DOHH2 (cell line): ENCODE measurements at regions not wholly inside any gene's neighbourhood (a gene's known extent, or its start where the extent isn't known, plus 50 kb on each side); places are given as distances from the start of the nearest gene placed in this dataset.

Experiments
- H3F3A ChIP-seq: fragments of 200-600 bp; sonication (generic), shearing (Covaris generic); 2 replicates; pipeline ENCODE4 v1.6.0; 2016; ENCODE audit warnings: antibody characterized with exemption, mild to moderate bottlenecking; ENCODE audit not compliant: control insufficient read depth, insufficient read depth
- H3K27ac ChIP-seq: fragments of 200-600 bp; sonication (generic); 2 replicates; pipeline ENCODE4 v1.5.1; 2014; ENCODE audit warnings: low read depth, mild to moderate bottlenecking, low read length, moderate library complexity
- H3K27me3 ChIP-seq: fragments of 200-600 bp; sonication (generic); 2 replicates; pipeline ENCODE4 v1.6.1; 2014; ENCODE audit warnings: mild to moderate bottlenecking, low read length, mixed read lengths; ENCODE audit not compliant: control insufficient read depth
- H3K36me3 ChIP-seq: fragments of 200-600 bp; sonication (generic); 2 replicates; pipeline ENCODE4 v1.6.1; 2014; ENCODE audit warnings: mild to moderate bottlenecking, low read length, moderate library complexity, mixed read lengths; ENCODE audit not compliant: control insufficient read depth
- H3K4me1 ChIP-seq: fragments of 200-600 bp; sonication (generic); 2 replicates; pipeline ENCODE4 v1.6.1; 2014; ENCODE audit warnings: mild to moderate bottlenecking, low read length, mixed read lengths; ENCODE audit not compliant: control insufficient read depth
- H3K4me2 ChIP-seq: fragments of 200-600 bp; sonication (generic); 2 replicates; pipeline ENCODE4 v1.6.0; 2014; ENCODE audit warnings: mild to moderate bottlenecking, low read length, moderate library complexity
- H3K4me3 ChIP-seq: fragments of 200-600 bp; sonication (generic); 2 replicates; pipeline ENCODE4 v1.5.1; 2014; ENCODE audit warnings: mild to moderate bottlenecking, low read length, mixed read lengths
- H3K79me2 ChIP-seq: fragments of 200-600 bp; sonication (generic); 2 replicates; pipeline ENCODE4 v1.6.1; 2014; ENCODE audit warnings: mild to moderate bottlenecking, low read length, mixed read lengths; ENCODE audit not compliant: control insufficient read depth
- H3K9me2 ChIP-seq: fragments of 200-600 bp; sonication (generic); replicated peaks from 2 replicates; pipeline ENCODE4 v1.6.1; 2014; ENCODE audit warnings: mild to moderate bottlenecking, low read length, mixed read lengths; ENCODE audit not compliant: control insufficient read depth
- H3K9me3 ChIP-seq: fragments of 200-600 bp; sonication (generic); 2 replicates; pipeline ENCODE4 v1.6.1; 2014; ENCODE audit warnings: antibody characterized with exemption, low read length, mixed read lengths; ENCODE audit not compliant: control insufficient read depth, insufficient read depth
- H4K20me1 ChIP-seq: fragments of 200-600 bp; sonication (generic); 2 replicates; pipeline ENCODE4 v1.6.0; 2014; ENCODE audit warnings: low read depth, mild to moderate bottlenecking, antibody characterized with exemption, low read length, moderate library complexity; ENCODE audit not compliant: control insufficient read depth, insufficient read depth
- EZH2phosphoT487 ChIP-seq: fragments of 200-600 bp; sonication (generic); IDR thresholded peaks from 2 replicates; pipeline ENCODE4 v1.6.1; 2017; ENCODE audit warnings: borderline replicate concordance, mild to moderate bottlenecking, antibody characterized with exemption, low read length, moderate library complexity, mixed read lengths
- TF ChIP-seq, protein P1 (sequence below): fragments of 200-600 bp; sonication (generic); IDR thresholded peaks from one replicate; pipeline ENCODE4 v1.5.1; 2014; ENCODE audit warnings: antibody characterized with exemption, mild to moderate bottlenecking, low read depth, low read length; ENCODE audit not compliant: poor library complexity, severe bottlenecking

- no peaks in the 10 kb centered on the region for H3K36me3 ChIP-seq
- H3K27ac ChIP-seq = no peak overlapping the region
- no peaks in the 10 kb centered on the region for H3K79me2 ChIP-seq
- H3K4me2 ChIP-seq = no peak overlapping the region
- H3K9me3 ChIP-seq = no peaks in the 10 kb centered on the region
- peaks cover 5% of the 10 kb centered on the region for H3K4me1 ChIP-seq
- no peak overlapping the region for H3K4me3 ChIP-seq
- H3K9me2 ChIP-seq = no peaks in the 10 kb centered on the region
- no peaks in the 10 kb centered on the region for H3K27me3 ChIP-seq
- H3F3A ChIP-seq = no peaks in the 10 kb centered on the region
- H4K20me1 ChIP-seq = no peaks in the 10 kb centered on the region
- TF ChIP-seq, protein P1, sequence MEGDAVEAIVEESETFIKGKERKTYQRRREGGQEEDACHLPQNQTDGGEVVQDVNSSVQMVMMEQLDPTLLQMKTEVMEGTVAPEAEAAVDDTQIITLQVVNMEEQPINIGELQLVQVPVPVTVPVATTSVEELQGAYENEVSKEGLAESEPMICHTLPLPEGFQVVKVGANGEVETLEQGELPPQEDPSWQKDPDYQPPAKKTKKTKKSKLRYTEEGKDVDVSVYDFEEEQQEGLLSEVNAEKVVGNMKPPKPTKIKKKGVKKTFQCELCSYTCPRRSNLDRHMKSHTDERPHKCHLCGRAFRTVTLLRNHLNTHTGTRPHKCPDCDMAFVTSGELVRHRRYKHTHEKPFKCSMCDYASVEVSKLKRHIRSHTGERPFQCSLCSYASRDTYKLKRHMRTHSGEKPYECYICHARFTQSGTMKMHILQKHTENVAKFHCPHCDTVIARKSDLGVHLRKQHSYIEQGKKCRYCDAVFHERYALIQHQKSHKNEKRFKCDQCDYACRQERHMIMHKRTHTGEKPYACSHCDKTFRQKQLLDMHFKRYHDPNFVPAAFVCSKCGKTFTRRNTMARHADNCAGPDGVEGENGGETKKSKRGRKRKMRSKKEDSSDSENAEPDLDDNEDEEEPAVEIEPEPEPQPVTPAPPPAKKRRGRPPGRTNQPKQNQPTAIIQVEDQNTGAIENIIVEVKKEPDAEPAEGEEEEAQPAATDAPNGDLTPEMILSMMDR = no peak
- TF ChIP-seq EZH2phosphoT487 = no peak
Measured at GRCh38 chr1:234914606-234915290, 213.9 kb downstream of the TOMM20 start.

- H4K20me1 ChIP-seq = no peaks in the 10 kb centered on the region
- H3F3A ChIP-seq = no peaks in the 10 kb centered on the region
- H3K9me3 ChIP-seq = no peaks in the 10 kb centered on the region
- no peaks in the 10 kb centered on the region for H3K9me2 ChIP-seq
- H3K79me2 ChIP-seq = no peaks in the 10 kb centered on the region
- no peaks in the 10 kb centered on the region for H3K36me3 ChIP-seq
- no peak overlapping the region for H3K27ac ChIP-seq
- TF ChIP-seq, protein P1 = no peak
- no peak for TF ChIP-seq EZH2phosphoT487
- no peak overlapping the region for H3K4me3 ChIP-seq
- no peak overlapping the region for H3K4me2 ChIP-seq
- H3K27me3 ChIP-seq = no peaks in the 10 kb centered on the region
- H3K4me1 ChIP-seq = peaks cover 5% of the 10 kb centered on the region
Measured at GRCh38 chr1:234913771-234914170, 214.9 kb downstream of the TOMM20 start.

GRCh38 chr1:234913278-234913649, 215.4 kb downstream of the TOMM20 start:
- Histone ChIP-seq H3K4me1 (peaks cover 5% of the 10 kb centered on the region), H3K36me3 (no peaks in the 10 kb centered on the region), H3K9me3 (no peaks in the 10 kb centered on the region), H3K79me2 (no peaks in the 10 kb centered on the region), H3K27me3 (no peaks in the 10 kb centered on the region; the same call in 1 of the 2 replicates), H3K4me2 (no peak overlapping the region), H4K20me1 (no peaks in the 10 kb centered on the region), H3K27ac (no peak overlapping the region), H3F3A (no peaks in the 10 kb centered on the region), H3K4me3 (no peak overlapping the region), H3K9me2 (no peaks in the 10 kb centered on the region)
- TF ChIP-seq, protein P1 = no peak
- TF ChIP-seq EZH2phosphoT487 = no peak
